BJ (cell line): ENCODE measurements at regions not wholly inside any gene's neighbourhood (a gene's known extent, or its start where the extent isn't known, plus 50 kb on each side); places are given as distances from the start of the nearest gene placed in this dataset.

Experiments
- CTCF ChIA-PET: fragments of 350-600 bp; formaldehyde crosslinking; extraction: SDS; loops from one replicate; lab custom pipeline; 2021; ENCODE audit warnings: antibody characterized with exemption, inconsistent platforms; lab: Yijun Ruan, JAX
- POLR2A ChIA-PET: fragments of 300-600 bp; sonication (Branson Sonifier 250); formaldehyde crosslinking; extraction: SDS; loops from one replicate; lab custom pipeline; 2021; ENCODE audit warnings: antibody characterized with exemption; lab: Charles Lee
- DNase-seq: peaks from one replicate; pipeline ENCODE4 v3.0.0-alpha.2; 2011; ENCODE audit warnings: low read depth
- H3K27me3 ChIP-seq: 2 replicates; pipeline ENCODE4 v1.6.0; 2011; ENCODE audit warnings: low read length; ENCODE audit not compliant: control insufficient read depth, insufficient read depth
- H3K36me3 ChIP-seq: 2 replicates; pipeline ENCODE4 v1.5.1; 2011; ENCODE audit warnings: low read length; ENCODE audit not compliant: control insufficient read depth, insufficient read depth
- H3K4me3 ChIP-seq: 2 replicates; pipeline ENCODE4 v1.5.1; 2011; ENCODE audit warnings: low read depth, mild to moderate bottlenecking, control low read depth, low read length
- TF ChIP-seq, protein P1 (sequence below): IDR thresholded peaks from 2 replicates; pipeline ENCODE4 v1.5.1; 2011; ENCODE audit warnings: low read depth, mild to moderate bottlenecking, control low read depth, inconsistent platforms, low read length, moderate library complexity; ENCODE audit not compliant: insufficient read depth

DNA sequence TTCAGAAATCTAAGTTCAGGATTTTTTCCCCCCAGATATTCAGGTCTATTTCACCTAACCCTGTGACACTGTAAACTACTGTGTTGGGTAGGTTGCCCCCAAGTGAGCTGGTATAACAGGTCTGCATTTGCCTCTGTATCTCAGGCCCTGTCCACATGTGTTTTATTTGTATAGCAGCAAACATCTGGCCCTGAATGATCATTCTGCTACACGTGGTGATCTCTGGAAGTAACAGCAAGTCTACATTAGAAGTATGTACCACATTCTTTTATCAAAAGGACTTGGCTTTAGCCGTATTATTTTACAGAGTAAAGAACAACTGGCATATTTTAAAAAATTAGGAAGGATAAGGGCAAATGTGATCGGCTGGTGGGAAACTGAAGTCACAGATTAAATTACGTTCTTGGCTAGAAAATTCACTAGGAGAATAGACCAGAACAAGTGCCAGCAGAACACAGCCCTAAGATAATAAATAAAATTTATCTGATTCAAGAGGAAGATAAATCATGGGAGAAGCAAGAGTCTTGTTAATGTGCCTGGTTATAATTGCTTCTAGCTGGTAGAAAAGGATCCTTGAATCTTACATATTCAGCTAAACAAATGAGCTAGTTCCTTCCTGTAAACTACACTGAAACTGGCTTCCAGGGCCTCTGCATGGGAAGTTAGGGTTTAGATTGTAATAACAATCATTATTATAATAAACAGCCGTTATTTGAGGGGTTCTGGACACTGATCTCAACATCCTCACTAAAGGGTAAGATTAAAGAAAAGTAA is 192.1 kb downstream of the SAMD5 start:
- CTCF ChIA-PET: interaction anchor here (1.5 kb wide), 1 partner anchor 11 kb away, joined by 4 read pairs; no protein-coding TSS in a partner anchor
- TF ChIP-seq, protein P1, sequence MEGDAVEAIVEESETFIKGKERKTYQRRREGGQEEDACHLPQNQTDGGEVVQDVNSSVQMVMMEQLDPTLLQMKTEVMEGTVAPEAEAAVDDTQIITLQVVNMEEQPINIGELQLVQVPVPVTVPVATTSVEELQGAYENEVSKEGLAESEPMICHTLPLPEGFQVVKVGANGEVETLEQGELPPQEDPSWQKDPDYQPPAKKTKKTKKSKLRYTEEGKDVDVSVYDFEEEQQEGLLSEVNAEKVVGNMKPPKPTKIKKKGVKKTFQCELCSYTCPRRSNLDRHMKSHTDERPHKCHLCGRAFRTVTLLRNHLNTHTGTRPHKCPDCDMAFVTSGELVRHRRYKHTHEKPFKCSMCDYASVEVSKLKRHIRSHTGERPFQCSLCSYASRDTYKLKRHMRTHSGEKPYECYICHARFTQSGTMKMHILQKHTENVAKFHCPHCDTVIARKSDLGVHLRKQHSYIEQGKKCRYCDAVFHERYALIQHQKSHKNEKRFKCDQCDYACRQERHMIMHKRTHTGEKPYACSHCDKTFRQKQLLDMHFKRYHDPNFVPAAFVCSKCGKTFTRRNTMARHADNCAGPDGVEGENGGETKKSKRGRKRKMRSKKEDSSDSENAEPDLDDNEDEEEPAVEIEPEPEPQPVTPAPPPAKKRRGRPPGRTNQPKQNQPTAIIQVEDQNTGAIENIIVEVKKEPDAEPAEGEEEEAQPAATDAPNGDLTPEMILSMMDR: no peak
- DNase-seq: no peak
- no peaks in the 10 kb centered on the region for H3K27me3 ChIP-seq
- H3K4me3 ChIP-seq: no peak overlapping the region
- H3K36me3 ChIP-seq: no peaks in the 10 kb centered on the region
- POLR2A ChIA-PET: no interaction called here

DNA sequence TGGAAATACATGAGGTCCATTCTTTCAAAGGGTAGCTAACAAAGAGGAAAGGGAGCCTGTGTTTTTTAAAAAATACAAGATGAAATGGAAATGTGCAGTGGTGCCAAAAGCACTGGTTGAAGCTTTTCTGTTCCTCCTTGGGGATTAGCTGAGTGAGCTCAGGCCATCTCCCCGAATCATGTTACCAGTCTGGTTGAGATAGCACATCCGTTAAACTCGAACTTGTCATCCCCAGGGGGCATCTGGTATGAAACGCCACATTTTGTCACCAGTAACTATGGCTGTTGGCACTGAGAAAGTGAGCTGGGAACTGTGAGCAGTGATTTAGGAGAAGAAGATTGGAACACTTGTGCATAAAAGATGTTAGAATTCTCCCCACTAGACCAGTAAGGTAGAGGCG is 196.2 kb downstream of the SAMD5 start:
- POLR2A ChIA-PET: no interaction called here
- Histone ChIP-seq H3K4me3 (no peak overlapping the region), H3K36me3 (no peaks in the 10 kb centered on the region), H3K27me3 (no peaks in the 10 kb centered on the region)
- CTCF ChIA-PET: no interaction called here
- TF ChIP-seq, protein P1: no peak
- no peak for DNase-seq

GRCh38 chr6:147707524-147707923 is 199.0 kb downstream of the SAMD5 start:
- DNase-seq: no peak
- TF ChIP-seq, protein P1: no peak
- H3K36me3 ChIP-seq: no peaks in the 10 kb centered on the region
- H3K4me3 ChIP-seq: no peak overlapping the region
- no peaks in the 10 kb centered on the region for H3K27me3 ChIP-seq
- CTCF ChIA-PET: no interaction called here
- POLR2A ChIA-PET: no interaction called here

GRCh38 chr6:147708170-147708569 is 199.7 kb downstream of the SAMD5 start:
- no peak overlapping the region for H3K4me3 ChIP-seq
- no peaks in the 10 kb centered on the region for H3K36me3 ChIP-seq
- ChIA-PET CTCF (no interaction called here), POLR2A (no interaction called here)
- TF ChIP-seq, protein P1: no peak
- no peak for DNase-seq
- H3K27me3 ChIP-seq: no peaks in the 10 kb centered on the region

DNA sequence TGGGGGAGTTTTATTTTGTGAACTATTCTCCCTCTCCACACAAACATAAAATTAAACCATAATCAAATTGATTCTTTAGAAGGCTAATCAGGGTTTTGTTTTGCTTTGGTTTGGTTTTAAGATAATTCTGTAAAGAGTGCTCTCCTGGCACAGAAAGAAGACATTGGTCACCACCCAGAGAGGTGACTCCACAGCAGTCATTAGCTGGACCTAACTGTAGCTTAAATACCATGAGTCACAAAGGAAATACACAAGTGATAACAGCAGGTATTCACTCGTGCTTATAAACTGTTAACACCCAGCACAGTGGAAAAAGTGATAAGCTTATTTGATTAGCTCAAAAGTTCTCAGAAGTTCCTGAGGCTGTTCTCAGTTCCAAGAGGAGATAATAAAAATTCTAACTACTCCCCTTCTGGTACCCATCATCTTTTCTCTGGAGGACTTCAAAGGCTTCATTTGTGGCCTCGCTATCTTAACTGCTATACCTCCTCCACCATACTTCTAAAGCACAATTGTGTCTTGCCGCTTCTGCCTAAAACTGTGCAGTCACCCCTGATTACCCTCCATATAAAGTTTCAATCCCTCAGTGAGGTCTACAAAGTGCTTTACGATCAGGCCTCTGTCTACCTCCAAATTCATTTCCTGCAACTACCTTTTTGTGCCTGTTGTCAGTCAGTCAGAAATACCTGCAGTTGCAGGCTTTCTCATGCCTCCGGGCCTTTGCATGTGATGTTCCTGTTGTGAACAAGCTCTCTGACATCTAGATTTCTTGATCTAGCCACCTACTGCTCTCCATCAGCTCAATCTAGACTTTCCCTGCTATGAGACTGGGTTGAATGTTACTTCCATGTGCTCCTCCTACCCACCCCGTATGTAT is 201.1 kb downstream of the SAMD5 start:
- POLR2A ChIA-PET: no interaction called here
- DNase-seq: no peak
- CTCF ChIA-PET: no interaction called here
- no peak overlapping the region for H3K4me3 ChIP-seq
- no peaks in the 10 kb centered on the region for H3K36me3 ChIP-seq
- TF ChIP-seq, protein P1: no peak
- H3K27me3 ChIP-seq: no peaks in the 10 kb centered on the region
